CD4-positive, alpha-beta T cell (primary cell): ENCODE measurements at regions not wholly inside any gene's neighbourhood (a gene's known extent, or its start where the extent isn't known, plus 50 kb on each side); places are given as distances from the start of the nearest gene placed in this dataset.

Experiments
- ATAC-seq: fragments of 200-7000 bp; cut with Tn5 transposase; one replicate; pipeline ENCODE4 v1.10.0; 2022; ENCODE audit warnings: mild to moderate bottlenecking; ENCODE audit not compliant: poor library complexity
- CTCF ChIA-PET: fragments of 350-600 bp; sonication (Branson Sonifier 250); formaldehyde crosslinking; loops from one replicate; lab custom pipeline; 2021; ENCODE audit warnings: antibody characterized with exemption, inconsistent platforms; lab: Charles Lee
- POLR2A ChIA-PET: fragments of 350-600 bp; sonication (Branson Sonifier 250); formaldehyde crosslinking; loops from one replicate; lab custom pipeline; 2021; ENCODE audit warnings: antibody characterized with exemption, inconsistent platforms; lab: Charles Lee
- DNase-seq, 14 experiments: peaks; one replicate each; pipeline ENCODE4 v3.0.0-alpha.2; 2013 to 2020; ENCODE audit warnings: mixed read lengths in 2 of 14
- H3K27ac ChIP-seq, 2 donors: one replicate each; pipeline versions ENCODE4 v1.5.1 to v1.7.0; 2013; ENCODE audit warnings: low read length in 2 of 2, low read depth in 1 of 2, mild to moderate bottlenecking in 1 of 2
- H3K27me3 ChIP-seq, 2 experiments: 1 replicate in 1 of 2; 2 replicates in 1 of 2; pipeline versions ENCODE4 v1.6.1 to v1.7.0; 2013; ENCODE audit warnings: low read length in 2 of 2, control low read depth in 1 of 2, mild to moderate bottlenecking in 1 of 2, moderate library complexity in 1 of 2; ENCODE audit not compliant: insufficient read depth in 2 of 2, control insufficient read depth in 1 of 2
- H3K36me3 ChIP-seq: one replicate; pipeline ENCODE4 v1.6.1; 2013; ENCODE audit warnings: low read length, control low read depth; ENCODE audit not compliant: insufficient read depth
- H3K4me1 ChIP-seq: one replicate; pipeline ENCODE4 v1.6.1; 2013; ENCODE audit warnings: low read length, control low read depth; ENCODE audit not compliant: insufficient read depth
- H3K4me3 ChIP-seq: one replicate; pipeline ENCODE4 v1.5.1; 2013; ENCODE audit warnings: mild to moderate bottlenecking, low read length, moderate library complexity
- H3K9me3 ChIP-seq, 2 experiments: 1 replicate in 1 of 2; 2 replicates in 1 of 2; pipeline versions ENCODE4 v1.6.1 to v1.7.0; 2013; ENCODE audit warnings: low read length in 2 of 2, mild to moderate bottlenecking in 2 of 2, control low read depth in 1 of 2, moderate library complexity in 1 of 2; ENCODE audit not compliant: control insufficient read depth in 1 of 2, insufficient read depth in 1 of 2
- H3K27ac Mint-ChIP-seq: one replicate; pipeline ENCODE4 v1.8.0; 2020; ENCODE audit warnings: mixed read lengths
- H3K27me3 Mint-ChIP-seq: one replicate; pipeline ENCODE4 v1.8.0; 2021; ENCODE audit warnings: mixed read lengths
- H3K36me3 Mint-ChIP-seq: one replicate; pipeline ENCODE4 v1.8.0; 2021; ENCODE audit warnings: low read depth, mixed read lengths
- H3K4me1 Mint-ChIP-seq: one replicate; pipeline ENCODE4 v1.8.0; 2021; ENCODE audit warnings: low read depth, mixed read lengths
- H3K4me3 Mint-ChIP-seq: one replicate; pipeline ENCODE4 v1.8.0; 2020; ENCODE audit warnings: mild to moderate bottlenecking, mixed read lengths
- H3K9me3 Mint-ChIP-seq: one replicate; pipeline ENCODE4 v1.8.0; 2020; ENCODE audit warnings: mixed read lengths
- intact Hi-C, 2 experiments: fragments of 100-400 bp; cut with DNase I in 1 of 2; cut with micrococcal nuclease in 1 of 2; formaldehyde crosslinking; loops; one replicate each; pipeline versions ENCODE4 v1.15.1 to v1.9.0; 2023 to 2025; cut with DNase I, micrococcal nuclease
- TF ChIP-seq, protein P1 (sequence below): fragments of 200-600 bp; IDR thresholded peaks from one replicate; pipeline ENCODE4 v1.8.0; 2022; ENCODE audit warnings: antibody characterized with exemption, mild to moderate bottlenecking

DNA sequence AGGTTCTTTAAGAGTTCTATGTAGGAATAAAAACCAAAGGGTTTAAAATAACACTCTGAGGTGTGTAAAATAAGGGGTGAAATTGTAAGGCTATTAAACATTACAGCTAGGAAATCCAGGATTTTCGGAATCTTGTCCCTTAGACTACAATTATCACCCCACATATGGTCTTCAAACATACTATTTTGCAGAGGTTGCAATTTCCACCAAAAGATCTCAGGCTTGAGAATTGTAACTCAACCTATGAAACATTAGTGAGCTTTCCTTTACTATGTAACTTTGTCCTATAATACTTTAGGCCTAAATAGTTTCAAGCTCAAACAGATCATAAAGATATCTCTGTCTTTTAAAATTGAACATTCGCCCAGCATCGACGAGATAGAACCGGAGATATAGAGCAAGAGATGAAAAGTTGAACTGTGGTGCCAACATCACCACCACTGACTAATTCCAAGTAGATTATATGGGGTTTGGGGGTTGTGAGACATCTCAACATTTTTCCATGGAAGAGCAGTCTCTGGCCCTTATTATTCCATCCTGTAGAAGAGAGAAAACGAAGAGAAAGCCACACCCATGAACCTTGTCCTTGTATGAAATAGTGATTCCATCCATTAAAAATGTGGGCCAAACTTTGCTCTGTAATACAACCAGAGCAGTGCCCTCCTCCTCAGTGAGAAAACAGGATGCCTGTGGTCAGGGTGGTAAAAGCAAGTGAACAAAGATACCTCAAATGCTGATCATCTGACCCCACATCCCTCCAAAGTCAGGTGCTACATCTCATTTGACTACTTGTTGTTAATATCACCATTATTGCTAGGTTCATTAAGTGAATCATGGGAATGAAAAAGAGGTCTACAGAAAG, 284.5 kb upstream of the GJE1 start:
- TF ChIP-seq, protein P1, sequence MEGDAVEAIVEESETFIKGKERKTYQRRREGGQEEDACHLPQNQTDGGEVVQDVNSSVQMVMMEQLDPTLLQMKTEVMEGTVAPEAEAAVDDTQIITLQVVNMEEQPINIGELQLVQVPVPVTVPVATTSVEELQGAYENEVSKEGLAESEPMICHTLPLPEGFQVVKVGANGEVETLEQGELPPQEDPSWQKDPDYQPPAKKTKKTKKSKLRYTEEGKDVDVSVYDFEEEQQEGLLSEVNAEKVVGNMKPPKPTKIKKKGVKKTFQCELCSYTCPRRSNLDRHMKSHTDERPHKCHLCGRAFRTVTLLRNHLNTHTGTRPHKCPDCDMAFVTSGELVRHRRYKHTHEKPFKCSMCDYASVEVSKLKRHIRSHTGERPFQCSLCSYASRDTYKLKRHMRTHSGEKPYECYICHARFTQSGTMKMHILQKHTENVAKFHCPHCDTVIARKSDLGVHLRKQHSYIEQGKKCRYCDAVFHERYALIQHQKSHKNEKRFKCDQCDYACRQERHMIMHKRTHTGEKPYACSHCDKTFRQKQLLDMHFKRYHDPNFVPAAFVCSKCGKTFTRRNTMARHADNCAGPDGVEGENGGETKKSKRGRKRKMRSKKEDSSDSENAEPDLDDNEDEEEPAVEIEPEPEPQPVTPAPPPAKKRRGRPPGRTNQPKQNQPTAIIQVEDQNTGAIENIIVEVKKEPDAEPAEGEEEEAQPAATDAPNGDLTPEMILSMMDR = no peak
- peaks cover 34% of the 10 kb centered on the region for H3K4me1 Mint-ChIP-seq
- Histone ChIP-seq H3K36me3 (no peaks in the 10 kb centered on the region), H3K9me3 (no peaks in the 10 kb centered on the region), H3K27me3 (no peaks in the 10 kb centered on the region), H3K4me3 (no peak overlapping the region), H3K4me1 (no peaks in the 10 kb centered on the region), H3K27ac (peak overlapping the region in 1 of 2 donors; percentile 4)
- no peaks in the 10 kb centered on the region for H3K36me3 Mint-ChIP-seq
- H3K4me3 Mint-ChIP-seq = no peak overlapping the region
- intact Hi-C loops = no loop called here
- no peaks in the 10 kb centered on the region for H3K27me3 Mint-ChIP-seq
- ATAC-seq (peak; percentile 68), DNase-seq (peak in 5 of 14 experiments; percentile 5 to 88 (median 51))
- H3K9me3 Mint-ChIP-seq = peaks cover 1% of the 10 kb centered on the region
- POLR2A ChIA-PET = no interaction called here
- H3K27ac Mint-ChIP-seq = peak overlapping the region; percentile 73
- CTCF ChIA-PET = no interaction called here

DNA sequence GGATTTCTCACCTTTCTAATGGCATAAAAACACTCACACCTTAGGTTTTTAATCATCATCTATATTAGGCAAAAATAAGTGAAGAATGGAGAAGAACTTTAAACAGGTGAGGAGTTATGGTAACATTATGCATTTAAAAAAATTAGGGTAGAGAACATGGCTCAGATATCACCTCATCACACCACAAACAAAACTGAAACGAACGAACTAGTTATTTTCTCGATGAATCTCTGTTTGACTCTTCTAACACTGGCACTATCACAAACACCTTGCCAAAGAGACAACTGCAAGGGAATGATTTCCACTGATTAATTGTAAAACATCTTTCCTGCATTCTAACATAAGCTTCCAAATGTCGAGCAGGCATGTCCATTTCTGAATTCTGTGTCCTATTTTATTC, 286.1 kb upstream of the GJE1 start:
- CTCF ChIA-PET = no interaction called here
- Histone ChIP-seq H3K36me3 (no peaks in the 10 kb centered on the region), H3K27ac (peak overlapping the region in 1 of 2 donors; percentile 43), H3K27me3 (no peaks in the 10 kb centered on the region), H3K4me1 (no peaks in the 10 kb centered on the region), H3K4me3 (no peak overlapping the region), H3K9me3 (no peaks in the 10 kb centered on the region)
- H3K36me3 Mint-ChIP-seq = no peaks in the 10 kb centered on the region
- H3K4me1 Mint-ChIP-seq = peaks cover 34% of the 10 kb centered on the region
- peak in 1 of 14 experiments; percentile 36 for DNase-seq
- H3K4me3 Mint-ChIP-seq = no peak overlapping the region
- POLR2A ChIA-PET = no interaction called here
- no peaks in the 10 kb centered on the region for H3K27me3 Mint-ChIP-seq
- TF ChIP-seq, protein P1 = no peak
- intact Hi-C loops = no loop called here
- no peak for ATAC-seq
- H3K9me3 Mint-ChIP-seq = no peaks in the 10 kb centered on the region
- peak overlapping the region; percentile 73 for H3K27ac Mint-ChIP-seq

DNA sequence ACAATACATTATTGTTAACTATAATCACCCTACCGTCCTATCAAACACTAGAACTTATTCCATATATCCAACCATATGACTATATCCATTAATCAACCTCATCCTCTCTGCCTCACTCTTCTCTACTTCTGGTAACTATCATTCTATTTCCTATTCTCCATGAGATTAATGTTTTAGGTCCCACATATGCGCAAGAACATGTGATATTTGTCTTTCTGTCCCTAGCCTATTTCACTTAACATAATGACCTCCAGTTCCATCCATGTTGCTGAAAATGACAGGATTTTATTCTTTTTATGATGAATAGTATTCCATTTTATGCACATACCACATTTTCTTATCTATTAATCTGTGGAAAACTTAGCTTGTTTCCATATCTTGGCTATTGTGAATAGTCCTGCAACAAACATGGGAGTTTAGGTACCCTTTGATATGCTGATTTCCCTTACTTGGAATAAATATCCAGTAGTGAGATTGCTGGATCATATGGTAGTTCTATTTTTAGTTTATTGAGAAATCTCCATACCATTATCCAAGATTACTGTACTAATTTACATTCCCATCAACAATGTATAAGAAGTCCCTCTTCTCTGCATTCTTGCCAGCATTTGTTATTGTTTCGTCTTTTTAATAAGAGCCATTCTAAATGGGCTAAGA, 289.4 kb upstream of the GJE1 start:
- Mint-ChIP-seq H3K4me3 (no peak overlapping the region), H3K27me3 (no peaks in the 10 kb centered on the region), H3K27ac (no peak overlapping the region)

More for the DNA sequence above, 289.4 kb upstream of the GJE1 start:
- Histone ChIP-seq H3K9me3 (no peaks in the 10 kb centered on the region), H3K27ac (no peak overlapping the region), H3K27me3 (no peaks in the 10 kb centered on the region), H3K36me3 (no peaks in the 10 kb centered on the region), H3K4me3 (no peak overlapping the region), H3K4me1 (no peaks in the 10 kb centered on the region)
- intact Hi-C loops = no loop called here
- ChIA-PET POLR2A (no interaction called here), CTCF (no interaction called here)
- ATAC-seq = no peak
- H3K9me3 Mint-ChIP-seq = no peaks in the 10 kb centered on the region
- peaks cover 21% of the 10 kb centered on the region for H3K4me1 Mint-ChIP-seq
- H3K36me3 Mint-ChIP-seq = no peaks in the 10 kb centered on the region
- DNase-seq = no peak
- TF ChIP-seq, protein P1 = no peak
